ENCODE measurements at regions not wholly inside any gene's neighbourhood (a gene's known extent, or its start where the extent isn't known, plus 50 kb on each side); places are given as distances from the start of the nearest gene placed in this dataset.

- TF ChIP-seq CHD7 (IDR thresholded peaks at IDR 0.05; ENCODE audit: insufficient replicate concordance, low read length): no peak
- TF ChIP-seq SUZ12 (IDR thresholded peaks at IDR 0.05; ENCODE audit: low read length): no peak
- no peak for TF ChIP-seq HDAC2 (IDR thresholded peaks at IDR 0.05; ENCODE audit: borderline replicate concordance in 1 of 2, low read depth in 2 of 2, low read length in 2 of 2)
- no peak for TF ChIP-seq CTCF (IDR thresholded peaks at IDR 0.05; ENCODE audit: control extremely low read depth in 1 of 3, insufficient read depth in 1 of 3, low read depth in 1 of 3, low read length in 3 of 3)
- TF ChIP-seq JUND (IDR thresholded peaks at IDR 0.05; ENCODE audit: low read length): no peak
Measured at GRCh38 chr2:14433946-14434495, 198.5 kb upstream of the LRATD1 start (continued).

All from H1 (cell line).